Lung (tissue), 11 donors: ENCODE measurements at regions not wholly inside any gene's neighbourhood (a gene's known extent, or its start where the extent isn't known, plus 50 kb on each side); places are given as distances from the start of the nearest gene placed in this dataset.
A peak's percentile ranks its signal among the peaks of the same experiment; 100 is the strongest.

Experiments used
- ATAC-seq: fragments of 200-7000 bp; cut with Tn5 transposase; one replicate; pipeline ENCODE4 v1.9.1; 2020; ENCODE audit warnings: moderate number of reproducible peaks; ENCODE audit not compliant: insufficient read depth, low FRiP score
- DNase-seq, 3 donors: peaks; one replicate each; pipeline ENCODE4 v3.0.0-alpha.2; 2013 to 2017
- H3K27ac ChIP-seq, 2 donors: one replicate each; pipeline ENCODE4 v1.5.1; 2013; ENCODE audit warnings: mild to moderate bottlenecking in 2 of 2, moderate library complexity in 2 of 2, control low read depth in 1 of 2, inconsistent platforms in 1 of 2, low read depth in 1 of 2, low read length in 1 of 2
- H3K27me3 ChIP-seq, 3 donors: one replicate each; pipeline ENCODE4 v1.5.1; 2013; ENCODE audit warnings: low read length in 2 of 3; ENCODE audit not compliant: control insufficient read depth in 3 of 3, insufficient read depth in 3 of 3
- H3K36me3 ChIP-seq, 4 donors: one replicate each; pipeline ENCODE4 v1.5.1; 2013; ENCODE audit warnings: low read length in 4 of 4, mild to moderate bottlenecking in 1 of 4, moderate library complexity in 1 of 4; ENCODE audit not compliant: control insufficient read depth in 4 of 4, insufficient read depth in 4 of 4
- H3K4me1 ChIP-seq, 5 donors: one replicate each; pipeline ENCODE4 v1.5.1; 2013; ENCODE audit warnings: low read length in 5 of 5, mild to moderate bottlenecking in 2 of 5, moderate library complexity in 1 of 5; ENCODE audit not compliant: control insufficient read depth in 5 of 5, insufficient read depth in 5 of 5
- H3K4me3 ChIP-seq: one replicate; pipeline ENCODE4 v1.5.1; 2013; ENCODE audit warnings: mild to moderate bottlenecking, control low read depth, moderate library complexity
- H3K9ac ChIP-seq, 2 donors: one replicate each; pipeline ENCODE4 v1.5.1; 2013; ENCODE audit warnings: low read length in 2 of 2, control low read depth in 1 of 2; ENCODE audit not compliant: insufficient read depth in 1 of 2
- H3K9me3 ChIP-seq, 4 donors: one replicate each; pipeline ENCODE4 v1.5.1; 2013; ENCODE audit warnings: low read length in 3 of 4, mild to moderate bottlenecking in 1 of 4, moderate library complexity in 1 of 4; ENCODE audit not compliant: control insufficient read depth in 4 of 4, insufficient read depth in 3 of 4
- WGBS, 2 donors: extraction: QIAGEN DNeasy Blood & Tissue Kit; methylation state at CpG; one replicate each; pipeline ENCODE4 v1.1.7; 2013; 5-methylcytosine and 5-hydroxymethylcytosine counted together
- TF ChIP-seq, protein P1 (sequence below): IDR thresholded peaks from 2 replicates; pipeline ENCODE4 v1.5.1; 2012; ENCODE audit warnings: mild to moderate bottlenecking; ENCODE audit errors: control extremely low read depth, extremely low read depth
- donor health status: control.
- donor health status: control.
- donor health status: Bipolar disorder and iron deficiency.
- donor health status: healthy.
- donor health status: DM: yes; HTN: yes; CAD: no.

DNA sequence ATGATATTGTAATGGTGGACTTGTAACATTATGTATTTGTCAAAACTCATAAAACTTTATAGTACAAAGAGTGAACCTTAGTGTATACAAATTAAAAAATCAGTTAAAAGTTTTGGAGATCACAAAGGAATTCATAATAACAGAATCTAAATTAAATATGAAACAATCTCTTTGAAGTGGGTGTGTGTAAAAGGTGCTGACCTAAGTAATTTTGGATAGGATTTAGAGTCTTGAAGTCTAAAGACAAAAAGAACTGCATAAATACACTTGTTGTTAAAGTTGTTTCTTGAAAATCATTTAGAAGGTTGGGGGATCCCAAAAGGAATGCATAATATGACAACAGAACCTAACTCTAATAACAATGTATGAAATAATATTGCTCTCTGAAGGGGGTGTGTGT lies 295.5 kb downstream of the PRR16 start:
- ATAC-seq: no peak
- no peaks in the 10 kb centered on the region for H3K36me3 ChIP-seq
- TF ChIP-seq, protein P1, sequence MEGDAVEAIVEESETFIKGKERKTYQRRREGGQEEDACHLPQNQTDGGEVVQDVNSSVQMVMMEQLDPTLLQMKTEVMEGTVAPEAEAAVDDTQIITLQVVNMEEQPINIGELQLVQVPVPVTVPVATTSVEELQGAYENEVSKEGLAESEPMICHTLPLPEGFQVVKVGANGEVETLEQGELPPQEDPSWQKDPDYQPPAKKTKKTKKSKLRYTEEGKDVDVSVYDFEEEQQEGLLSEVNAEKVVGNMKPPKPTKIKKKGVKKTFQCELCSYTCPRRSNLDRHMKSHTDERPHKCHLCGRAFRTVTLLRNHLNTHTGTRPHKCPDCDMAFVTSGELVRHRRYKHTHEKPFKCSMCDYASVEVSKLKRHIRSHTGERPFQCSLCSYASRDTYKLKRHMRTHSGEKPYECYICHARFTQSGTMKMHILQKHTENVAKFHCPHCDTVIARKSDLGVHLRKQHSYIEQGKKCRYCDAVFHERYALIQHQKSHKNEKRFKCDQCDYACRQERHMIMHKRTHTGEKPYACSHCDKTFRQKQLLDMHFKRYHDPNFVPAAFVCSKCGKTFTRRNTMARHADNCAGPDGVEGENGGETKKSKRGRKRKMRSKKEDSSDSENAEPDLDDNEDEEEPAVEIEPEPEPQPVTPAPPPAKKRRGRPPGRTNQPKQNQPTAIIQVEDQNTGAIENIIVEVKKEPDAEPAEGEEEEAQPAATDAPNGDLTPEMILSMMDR: no peak

DNA sequence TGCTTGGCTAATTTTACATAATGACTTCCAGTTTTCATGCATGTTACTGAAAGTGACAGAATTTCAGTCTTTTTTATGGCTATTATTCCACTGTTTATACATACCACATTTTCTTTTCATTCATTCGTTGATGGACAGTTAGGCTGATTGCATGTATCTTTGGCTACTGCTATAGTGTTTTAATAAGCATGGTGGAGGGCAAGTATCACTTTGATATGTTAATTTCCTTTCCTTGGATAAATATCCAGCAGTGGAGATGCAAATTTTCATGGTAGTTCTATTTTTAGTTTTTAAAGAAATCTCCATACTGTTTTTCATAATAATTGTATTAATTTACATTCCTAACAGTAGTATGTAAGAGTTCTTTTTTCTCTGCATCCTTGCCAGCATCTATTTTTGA lies 297.9 kb downstream of the PRR16 start:
- WGBS, 2 donors: 55 to 76% methylated on average over 1 of the region's 1 CpG
- no peak for ATAC-seq

More for the DNA sequence above, 295.5 kb downstream of the PRR16 start:
- Histone ChIP-seq H3K9me3 (peaks cover 0 to 9% (median 3%) of the 10 kb centered on the region in 4 donors), H3K4me3 (no peak overlapping the region), H3K27me3 (no peaks in the 10 kb centered on the region), H3K9ac (no peak overlapping the region), H3K4me1 (no peaks in the 10 kb centered on the region), H3K27ac (no peak overlapping the region)
- DNase-seq: no peak

DNA sequence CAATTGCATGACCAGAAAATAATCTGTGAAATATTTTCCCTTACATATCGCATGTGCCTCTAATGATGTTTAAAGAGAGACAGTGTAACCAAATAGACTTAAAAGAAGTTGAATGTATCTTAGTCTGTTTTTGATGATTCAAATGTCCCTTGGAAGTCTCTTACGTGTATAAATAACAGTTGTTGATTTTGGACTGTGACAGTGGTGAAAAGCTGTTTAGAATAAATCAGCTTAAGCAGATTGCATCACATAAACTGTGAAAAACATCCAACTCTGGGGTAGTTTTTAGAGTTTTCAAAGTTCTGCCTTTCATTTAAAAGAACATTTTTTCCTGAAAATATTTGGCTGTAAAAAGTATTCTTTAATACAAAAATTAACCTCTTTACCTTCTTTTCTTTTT lies 301.1 kb downstream of the PRR16 start:
- Histone ChIP-seq H3K9ac (no peak overlapping the region), H3K27ac (no peak overlapping the region), H3K9me3 (no peaks in the 10 kb centered on the region), H3K4me1 (peaks cover 0 to 5% (median 0%) of the 10 kb centered on the region in 5 donors), H3K4me3 (no peak overlapping the region), H3K36me3 (no peaks in the 10 kb centered on the region), H3K27me3 (no peaks in the 10 kb centered on the region)
- ATAC-seq: no peak
- peak in 2 of 3 donors; percentile 51 to 66 for DNase-seq
- WGBS, 2 donors: 61 to 71% methylated on average over 2 of the region's 2 CpGs
- TF ChIP-seq, protein P1: no peak

More for the DNA sequence above, 297.9 kb downstream of the PRR16 start:
- Histone ChIP-seq H3K36me3 (no peaks in the 10 kb centered on the region), H3K4me1 (no peaks in the 10 kb centered on the region), H3K9me3 (no peaks in the 10 kb centered on the region), H3K27me3 (no peaks in the 10 kb centered on the region), H3K9ac (no peak overlapping the region), H3K27ac (no peak overlapping the region), H3K4me3 (no peak overlapping the region)
- no peak for DNase-seq
- TF ChIP-seq, protein P1: no peak

GRCh38 chr5:120767178-120767820 lies 303.2 kb downstream of the PRR16 start:
- peak; percentile 39 for ATAC-seq

More at GRCh38 chr5:120767178-120767820, 303.2 kb downstream of the PRR16 start:
- DNase-seq: peak in 2 of 3 donors; percentile 84 to 89
- WGBS, 2 donors: 53 to 69% methylated on average over 1 of the region's 1 CpG
- Histone ChIP-seq H3K27ac (no peak overlapping the region), H3K36me3 (no peaks in the 10 kb centered on the region), H3K4me1 (peaks cover 0 to 5% (median 0%) of the 10 kb centered on the region in 5 donors), H3K9me3 (no peaks in the 10 kb centered on the region), H3K4me3 (no peak overlapping the region), H3K9ac (no peak overlapping the region), H3K27me3 (no peaks in the 10 kb centered on the region)
- TF ChIP-seq, protein P1: no peak
